ENCODE measurements at regions not wholly inside any gene's neighbourhood (a gene's known extent, or its start where the extent isn't known, plus 50 kb on each side); places are given as distances from the start of the nearest gene placed in this dataset.
"Not testable (repeated sequence)": the region's sequence is repeated elsewhere in the genome, so short reads cannot be mapped to it uniquely, and the experiment has no call there.

- ATAC-seq = no peak
- intact Hi-C loops (cut with DNase I) = no loop called here
- DNase-seq (ENCODE audit: missing footprints) = no peak
Observed at GRCh38 chr3:185995352-185995751, 57.5 kb upstream of the TRA2B start.

- ATAC-seq (peak; percentile 62), DNase-seq (ENCODE audit: missing footprints) (no peak)
- intact Hi-C loops (cut with DNase I) = no loop called here
Observed at GRCh38 chr3:185992831-185993374, 55.1 kb upstream of the TRA2B start.

- intact Hi-C loops (cut with DNase I); DNase-seq (ENCODE audit: missing footprints); ATAC-seq: not testable (repeated sequence)
Observed at GRCh38 chr3:185990995-185991394, 53.2 kb upstream of the TRA2B start.

GRCh38 chr3:185989511-185989910, 51.7 kb upstream of the TRA2B start:
- ATAC-seq (no peak), DNase-seq (ENCODE audit: missing footprints) (no peak)
- intact Hi-C loops (cut with DNase I) = loop anchor here (10.0 kb wide), 1 partner anchor 835 kb away; no protein-coding TSS in a partner anchor

- ATAC-seq = no peak
- intact Hi-C loops (cut with DNase I) = loop anchor here (10.0 kb wide), 1 partner anchor 836 kb away; no protein-coding TSS in a partner anchor
- DNase-seq (ENCODE audit: missing footprints) = no peak
Observed at GRCh38 chr3:185988816-185989175, 51.0 kb upstream of the TRA2B start.

GRCh38 chr3:185988080-185988815, 50.4 kb upstream of the TRA2B start:
- no peak for DNase-seq (ENCODE audit: missing footprints)
- ATAC-seq = no peak
- intact Hi-C loops (cut with DNase I) = loop anchor here (10.0 kb wide), 1 partner anchor 837 kb away; no protein-coding TSS in a partner anchor

Measured in Right ventricle myocardium inferior (tissue), 1 donor.